H1 (cell line): ENCODE measurements at regions not wholly inside any gene's neighbourhood (a gene's known extent, or its start where the extent isn't known, plus 50 kb on each side); places are given as distances from the start of the nearest gene placed in this dataset.

Experiments
- CTCF ChIA-PET: fragments of 300-600 bp; sonication (Branson Sonifier 250); formaldehyde crosslinking; loops from one replicate; lab custom pipeline; 2021; ENCODE audit not compliant: partially characterized antibody; lab: Charles Lee
- POLR2A ChIA-PET: fragments of 300-600 bp; sonication (Branson Sonifier 250); formaldehyde crosslinking; loops from one replicate; lab custom pipeline; 2021; ENCODE audit warnings: inconsistent platforms; ENCODE audit not compliant: partially characterized antibody; lab: Charles Lee
- DNase-seq, 2 experiments: peaks; one replicate each; pipeline versions ENCODE4 v3.0.0 to v3.0.0-alpha.2; 2010 to 2022; ENCODE audit warnings: low spot score in 2 of 2, low read depth in 1 of 2, mixed read lengths in 1 of 2
- FAIRE-seq: peaks from 2 replicates; lab custom pipeline; 2011; peaks lifted over from hg19 to GRCh38; lab: Jason Lieb, UNC
- H2AFZ ChIP-seq: 2 replicates; pipeline ENCODE4 v1.8.1; 2012; ENCODE audit warnings: low read length, inconsistent platforms
- H2AK5ac ChIP-seq: 2 replicates; pipeline ENCODE4 v1.6.1; 2013; ENCODE audit warnings: low read depth, low read length
- H2BK120ac ChIP-seq: replicated peaks from 2 replicates; pipeline ENCODE3; 2013; ENCODE audit warnings: low read depth, low read length, inconsistent platforms
- H2BK12ac ChIP-seq: 2 replicates; pipeline ENCODE4 v1.6.1; 2013; ENCODE audit warnings: low read depth, low read length
- H2BK15ac ChIP-seq: 2 replicates; pipeline ENCODE4 v1.6.1; 2013; ENCODE audit warnings: low read length
- H2BK20ac ChIP-seq: 2 replicates; pipeline ENCODE4 v1.6.1; 2013; ENCODE audit warnings: low read length
- H2BK5ac ChIP-seq: 2 replicates; pipeline ENCODE4 v1.6.1; 2013; ENCODE audit warnings: low read depth, low read length
- H3K14ac ChIP-seq: 2 replicates; pipeline ENCODE4 v1.6.1; 2013; ENCODE audit warnings: inconsistent platforms; ENCODE audit not compliant: insufficient read length
- H3K18ac ChIP-seq: 2 replicates; pipeline ENCODE4 v1.6.1; 2013; ENCODE audit warnings: low read length; ENCODE audit errors: extremely low read depth
- H3K23ac ChIP-seq: 2 replicates; pipeline ENCODE4 v1.6.1; 2013; ENCODE audit warnings: inconsistent platforms; ENCODE audit not compliant: insufficient read length
- H3K23me2 ChIP-seq: 2 replicates; pipeline ENCODE4 v1.6.1; 2013; ENCODE audit warnings: low read depth, low read length
- H3K27ac ChIP-seq: 2 replicates; pipeline ENCODE4 v1.6.1; 2011; ENCODE audit warnings: low read depth, low read length, inconsistent platforms
- H3K27me3 ChIP-seq, 4 experiments: replicated peaks in 1 of 4; 1 replicate in 1 of 4; 2 replicates in 3 of 4; pipeline versions ENCODE4 v1.6.1 to v1.8.1; 2011 to 2013; ENCODE audit warnings: low read length in 3 of 4, mild to moderate bottlenecking in 3 of 4, inconsistent platforms in 2 of 4, mixed read lengths in 2 of 4, moderate library complexity in 1 of 4; ENCODE audit not compliant: control insufficient read depth in 3 of 4, insufficient read depth in 3 of 4; ENCODE audit errors: extremely low read depth in 1 of 4
- H3K36me3 ChIP-seq, 4 experiments: 2 replicates each; pipeline versions ENCODE4 v1.6.1 to v1.8.1; 2011 to 2013; ENCODE audit warnings: mild to moderate bottlenecking in 4 of 4, low read length in 3 of 4, moderate library complexity in 2 of 4, control low read depth in 1 of 4, inconsistent platforms in 1 of 4; ENCODE audit not compliant: insufficient read depth in 4 of 4, control insufficient read depth in 2 of 4
- H3K4ac ChIP-seq: replicated peaks from 2 replicates; pipeline ENCODE3; 2013; ENCODE audit warnings: low read length, low read depth, mixed read lengths, inconsistent platforms; ENCODE audit not compliant: insufficient read length
- H3K4me1 ChIP-seq, 4 experiments: replicated peaks in 1 of 4; 1 replicate in 1 of 4; 2 replicates in 3 of 4; pipeline versions ENCODE4 v1.6.1 to v1.8.1; 2011 to 2013; ENCODE audit warnings: low read length in 3 of 4, inconsistent platforms in 2 of 4, mixed read lengths in 1 of 4; ENCODE audit not compliant: insufficient read depth in 4 of 4, control insufficient read depth in 3 of 4
- H3K4me2 ChIP-seq, 2 experiments: 2 replicates each; pipeline versions ENCODE4 v1.6.1 to v1.8.1; 2011 to 2013; ENCODE audit warnings: low read depth in 2 of 2, low read length in 2 of 2, control low read depth in 1 of 2, inconsistent platforms in 1 of 2, mild to moderate bottlenecking in 1 of 2; ENCODE audit not compliant: insufficient read depth in 1 of 2
- H3K4me3 ChIP-seq, 4 experiments: fragments of 200-600, 300-600 bp in 1 of 4; sonication (generic), shearing (Covaris generic), sonication (Bioruptor Twin) in 1 of 4; 2 replicates each; pipeline versions ENCODE4 v1.5.1 to v1.8.1; 2011 to 2016; ENCODE audit warnings: low read length in 4 of 4, low read depth in 3 of 4, control low read depth in 2 of 4, inconsistent platforms in 2 of 4, mild to moderate bottlenecking in 2 of 4, mixed read lengths in 1 of 4, moderate library complexity in 1 of 4; ENCODE audit not compliant: insufficient read depth in 2 of 4; ENCODE audit errors: extremely low read depth in 1 of 4
- H3K56ac ChIP-seq: replicated peaks from 2 replicates; pipeline ENCODE3; 2013; ENCODE audit warnings: low read depth, mild to moderate bottlenecking, mixed read lengths, low read length, inconsistent platforms; ENCODE audit not compliant: insufficient read length
- H3K79me1 ChIP-seq: 2 replicates; pipeline ENCODE4 v1.6.1; 2013; ENCODE audit warnings: low read depth, low read length, control low read depth
- H3K79me2 ChIP-seq, 2 experiments: 2 replicates each; pipeline versions ENCODE4 v1.6.1 to v1.8.1; 2012 to 2013; ENCODE audit warnings: low read length in 2 of 2, mild to moderate bottlenecking in 2 of 2, inconsistent platforms in 1 of 2; ENCODE audit not compliant: insufficient read depth in 2 of 2, control insufficient read depth in 1 of 2
- H3K9ac ChIP-seq, 4 experiments: replicated peaks in 1 of 4; 1 replicate in 1 of 4; 2 replicates in 3 of 4; pipeline versions ENCODE4 v1.6.1 to v1.8.1; 2011 to 2013; ENCODE audit warnings: low read depth in 3 of 4, low read length in 3 of 4, control low read depth in 2 of 4, mild to moderate bottlenecking in 2 of 4, moderate library complexity in 2 of 4, inconsistent platforms in 1 of 4; ENCODE audit errors: extremely low read depth in 1 of 4
- H3K9me3 ChIP-seq, 2 experiments: 2 replicates each; pipeline versions ENCODE4 v1.6.1 to v1.8.1; 2012 to 2013; ENCODE audit warnings: mild to moderate bottlenecking in 2 of 2, moderate library complexity in 2 of 2, control low read depth in 1 of 2, inconsistent platforms in 1 of 2, low read depth in 1 of 2, low read length in 1 of 2, mixed read lengths in 1 of 2; ENCODE audit not compliant: insufficient read depth in 2 of 2
- H4K20me1 ChIP-seq, 2 experiments: replicated peaks in 1 of 2; 2 replicates each; pipeline versions ENCODE3 to v1.8.1; 2011 to 2013; ENCODE audit warnings: inconsistent platforms in 2 of 2, low read length in 2 of 2, mild to moderate bottlenecking in 1 of 2; ENCODE audit not compliant: insufficient read depth in 2 of 2, control insufficient read depth in 1 of 2
- H4K5ac ChIP-seq: 2 replicates; pipeline ENCODE4 v1.6.1; 2013; ENCODE audit warnings: low read length, low read depth, mixed read lengths, inconsistent platforms; ENCODE audit not compliant: insufficient read length
- H4K8ac ChIP-seq: 2 replicates; pipeline ENCODE4 v1.8.0; 2013; ENCODE audit warnings: mild to moderate bottlenecking, moderate library complexity, low read length, inconsistent platforms; ENCODE audit not compliant: insufficient read depth; ENCODE audit errors: extremely low read depth
- H4K91ac ChIP-seq: replicated peaks from 2 replicates; pipeline ENCODE3; 2013; ENCODE audit warnings: low read length, mixed read lengths, inconsistent platforms; ENCODE audit not compliant: insufficient read length
- ASH2L ChIP-seq: fragments of 200-600, 300-600 bp; sonication (generic); IDR thresholded peaks from one replicate; pipeline ENCODE4 v1.7.1; 2017; ENCODE audit warnings: low read length
- BRCA1 ChIP-seq: IDR thresholded peaks from 2 replicates; pipeline ENCODE4 v1.6.1; 2012; ENCODE audit warnings: low read depth, low read length, improper control_type of control experiment
- CHD1 ChIP-seq: IDR thresholded peaks from 2 replicates; pipeline ENCODE4 v1.6.1; 2012; ENCODE audit warnings: low read depth, low read length, improper control_type of control experiment
- CREB1 ChIP-seq: IDR thresholded peaks from 2 replicates; pipeline ENCODE4 v1.6.1; 2012; ENCODE audit warnings: inconsistent platforms
- JUN ChIP-seq: IDR thresholded peaks from 2 replicates; pipeline ENCODE4 v1.6.1; 2011; ENCODE audit warnings: low read depth, mild to moderate bottlenecking, improper control_type of control experiment, low read length
- JUND ChIP-seq: IDR thresholded peaks from 2 replicates; pipeline ENCODE4 v1.6.1; 2011; ENCODE audit warnings: mild to moderate bottlenecking, improper control_type of control experiment, low read length
- RNF2 ChIP-seq: fragments of 200-900, 300-1000 bp; sonication (generic); IDR thresholded peaks from 2 replicates; pipeline ENCODE4 v1.7.1; 2016; ENCODE audit warnings: borderline replicate concordance, low read depth, mild to moderate bottlenecking, antibody characterized with exemption, low read length; ENCODE audit not compliant: poor library complexity, severe bottlenecking; ENCODE audit errors: missing control alignments
- SIRT6 ChIP-seq: IDR thresholded peaks from one replicate; pipeline ENCODE4 v1.7.1; 2012; ENCODE audit warnings: low read length, inconsistent platforms
- SUZ12 ChIP-seq: fragments of 200-600 bp; sonication (generic); IDR thresholded peaks from 2 replicates; pipeline ENCODE4 v1.6.1; 2012; ENCODE audit warnings: mild to moderate bottlenecking, inconsistent platforms, low read length, moderate library complexity, mixed read lengths
- WGBS, 2 experiments: shearing (Covaris generic) in 1 of 2; methylation state at CpG; one replicate each; pipeline versions ENCODE4 v1.1.6 to v1.1.7; 2013 to 2015; ENCODE audit warnings: low lambda C conversion rate in 2 of 2, mixed read lengths in 2 of 2, inconsistent platforms in 1 of 2, low coverage in 1 of 2, missing lambda C conversion rate in 1 of 2; ENCODE audit not compliant: insufficient replicate concordance in 2 of 2, insufficient coverage in 1 of 2, insufficient read length in 1 of 2; ENCODE audit errors: extremely low coverage in 1 of 2, missing lambda C conversion rate in 1 of 2; 5-methylcytosine and 5-hydroxymethylcytosine counted together

DNA sequence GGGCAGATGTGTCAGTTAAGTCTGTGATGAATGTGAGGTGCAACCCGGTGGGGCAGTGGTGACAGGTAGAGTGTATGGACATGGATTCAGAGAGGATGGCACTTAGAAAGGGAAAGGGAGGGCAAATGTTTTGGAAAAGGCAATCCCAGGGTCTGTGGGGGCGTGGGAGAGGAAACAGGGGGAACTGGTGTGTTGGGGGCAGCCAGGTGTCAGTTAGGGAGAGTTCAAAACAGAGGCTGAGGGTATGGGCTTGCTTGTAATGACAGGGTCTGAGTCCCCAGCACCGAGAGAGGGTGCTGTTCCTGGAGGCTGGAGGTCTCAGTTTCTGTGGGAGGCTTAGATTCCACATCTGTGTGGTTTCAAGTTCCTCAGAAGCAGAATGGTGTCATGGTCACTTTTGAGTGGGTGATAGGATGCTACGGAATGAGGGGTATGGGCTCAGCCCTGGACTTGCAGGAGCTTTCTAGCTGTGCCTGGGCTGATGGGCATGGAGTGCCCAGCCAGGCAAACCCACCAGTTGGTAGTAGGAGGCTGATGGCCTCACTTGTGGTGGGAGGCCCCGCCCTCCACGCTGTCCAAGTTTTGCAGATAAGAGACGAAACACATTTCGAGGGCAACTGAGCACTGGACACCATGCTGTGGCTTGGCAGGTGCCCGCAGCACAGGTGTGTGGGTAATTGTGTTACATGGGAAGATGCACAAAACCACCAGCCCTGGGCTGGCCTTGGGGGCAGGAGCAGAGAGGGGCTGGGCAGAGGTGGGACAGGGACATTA is 209.4 kb downstream of the RPLP1 start:
- no peak for FAIRE-seq
- Histone ChIP-seq H3K4me1 (peaks cover 0 to 12% (median 6%) of the 10 kb centered on the region in 4 experiments; a peak in 5 of 7 replicates), H3K23ac (no peak overlapping the region), H3K79me1 (no peaks in the 10 kb centered on the region), H2BK5ac (no peak overlapping the region), H2BK20ac (no peak overlapping the region), H3K27me3 (0 out of 7 replicates have a peak, but pooled peaks cover 0 to 2% (median 0%) of the 10 kb centered on the region in 4 experiments), H3K79me2 (no peaks in the 10 kb centered on the region), H2BK12ac (peak overlapping the region; percentile 27; the same call in 1 of the 2 replicates), H2BK120ac (no peak overlapping the region), H2AFZ (no peak overlapping the region), H3K27ac (no peak overlapping the region; the same call in 1 of the 2 replicates), H3K4ac (no peak overlapping the region), H3K18ac (no peak overlapping the region), H2AK5ac (no peak overlapping the region), H4K91ac (no peak overlapping the region), H3K14ac (no peak overlapping the region), H2BK15ac (no peak overlapping the region), H4K5ac (no peak overlapping the region), H3K4me3 (no peak overlapping the region), H3K23me2 (no peaks in the 10 kb centered on the region), H3K4me2 (no peak overlapping the region), H3K36me3 (no peaks in the 10 kb centered on the region), H4K8ac (no peak overlapping the region; the same call in 1 of the 2 replicates), H3K56ac (no peak overlapping the region), H4K20me1 (no peaks in the 10 kb centered on the region), H3K9ac (no peak overlapping the region; a peak in 1 of 7 replicates), H3K9me3 (no peaks in the 10 kb centered on the region)
- TF ChIP-seq BRCA1 (no peak), SIRT6 (no peak), CHD1 (no peak), CREB1 (no peak), JUN (no peak), JUND (no peak), ASH2L (no peak), SUZ12 (no peak), RNF2 (no peak)
- DNase-seq = no peak
- ChIA-PET CTCF (interaction anchor here (0.5 to 1.3 kb wide), 2 partner anchors 71 to 186 kb away, joined by 3 read pairs; no protein-coding TSS in a partner anchor), POLR2A (no interaction called here)
- 76% methylated on average over 9 of the region's 9 CpGs; no CpG with 5 or more reads in 1 of the 2 experiments for WGBS, 2 experiments
